Activated CD4-positive, alpha-beta T cell treated with anti-CD3 and anti-CD28 coated beads, Interleukin-2, amount 10 ng/mL, durations not matched to agents 7 days and 5 days (primary cell): ENCODE measurements at regions not wholly inside any gene's neighbourhood (a gene's known extent, or its start where the extent isn't known, plus 50 kb on each side); places are given as distances from the start of the nearest gene placed in this dataset.
A peak's percentile ranks its signal among the peaks of the same experiment; 100 is the strongest.

Experiments
- CTCF ChIA-PET: fragments of 350-600 bp; sonication (Branson Sonifier 250); formaldehyde crosslinking; loops from one replicate; lab custom pipeline; 2021; ENCODE audit warnings: antibody characterized with exemption; lab: Charles Lee
- POLR2A ChIA-PET: fragments of 350-600 bp; sonication (Branson Sonifier 250); formaldehyde crosslinking; loops from one replicate; lab custom pipeline; 2021; ENCODE audit warnings: antibody characterized with exemption; lab: Charles Lee
- DNase-seq: peaks from one replicate; pipeline ENCODE4 v3.0.0-alpha.2; 2020
- H3K27ac Mint-ChIP-seq: one replicate; pipeline ENCODE4 v1.8.0; 2021; ENCODE audit warnings: mild to moderate bottlenecking, moderate library complexity, mixed read lengths
- H3K27me3 Mint-ChIP-seq: one replicate; pipeline ENCODE4 v1.8.0; 2021; ENCODE audit warnings: mixed read lengths
- H3K36me3 Mint-ChIP-seq: one replicate; pipeline ENCODE4 v1.8.0; 2021; ENCODE audit warnings: low read depth, mixed read lengths
- H3K4me1 Mint-ChIP-seq: one replicate; pipeline ENCODE4 v1.8.0; 2021; ENCODE audit warnings: mixed read lengths
- H3K4me3 Mint-ChIP-seq: one replicate; pipeline ENCODE4 v1.8.0; 2021; ENCODE audit warnings: mild to moderate bottlenecking, moderate library complexity, mixed read lengths
- H3K9me3 Mint-ChIP-seq: one replicate; pipeline ENCODE4 v1.8.0; 2021; ENCODE audit warnings: mixed read lengths

- ChIA-PET POLR2A (no interaction called here), CTCF (no interaction called here)
- no peak overlapping the region for H3K4me3 Mint-ChIP-seq
- DNase-seq = no peak
- H3K9me3 Mint-ChIP-seq = no peaks in the 10 kb centered on the region
- H3K36me3 Mint-ChIP-seq = no peaks in the 10 kb centered on the region
- peaks cover 3% of the 10 kb centered on the region for H3K27me3 Mint-ChIP-seq
- H3K4me1 Mint-ChIP-seq = no peaks in the 10 kb centered on the region
- no peak overlapping the region for H3K27ac Mint-ChIP-seq
Measured at GRCh38 chr3:66142079-66142478, 78.7 kb upstream of the SLC25A26 start.

- ChIA-PET CTCF (no interaction called here), POLR2A (no interaction called here)
- Mint-ChIP-seq H3K27me3 (peaks cover 3% of the 10 kb centered on the region), H3K27ac (no peak overlapping the region), H3K4me3 (no peak overlapping the region), H3K36me3 (no peaks in the 10 kb centered on the region), H3K4me1 (no peaks in the 10 kb centered on the region), H3K9me3 (no peaks in the 10 kb centered on the region)
- DNase-seq = no peak
Measured at GRCh38 chr3:66140743-66141372, 79.9 kb upstream of the SLC25A26 start.

GRCh38 chr3:66140106-66140505, 80.7 kb upstream of the SLC25A26 start:
- Mint-ChIP-seq H3K4me1 (no peaks in the 10 kb centered on the region), H3K4me3 (no peak overlapping the region), H3K27me3 (peaks cover 3% of the 10 kb centered on the region), H3K27ac (no peak overlapping the region), H3K9me3 (no peaks in the 10 kb centered on the region), H3K36me3 (no peaks in the 10 kb centered on the region)
- POLR2A ChIA-PET = no interaction called here
- CTCF ChIA-PET = no interaction called here
- DNase-seq = no peak

DNA sequence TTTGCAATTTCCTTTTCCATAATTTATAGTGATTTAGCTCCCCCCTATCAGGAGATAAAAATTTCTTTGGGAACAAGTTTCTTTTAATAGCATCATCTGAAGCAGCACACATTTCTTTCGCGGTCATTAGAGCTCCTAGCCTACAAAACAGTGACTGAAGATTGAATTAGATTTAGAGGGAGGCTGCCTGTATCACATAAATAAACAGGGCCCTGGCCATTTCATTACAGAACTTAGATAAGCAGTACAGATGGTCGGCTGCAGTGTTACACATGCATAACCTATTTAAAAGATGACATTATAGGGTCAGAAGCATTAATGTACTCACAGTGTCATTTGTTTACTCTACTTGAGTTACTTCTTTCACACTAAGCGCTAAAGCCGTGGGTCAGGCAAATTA, 81.4 kb upstream of the SLC25A26 start:
- peaks cover 3% of the 10 kb centered on the region for H3K27me3 Mint-ChIP-seq
- H3K4me1 Mint-ChIP-seq = no peaks in the 10 kb centered on the region
- ChIA-PET POLR2A (no interaction called here), CTCF (no interaction called here)
- H3K27ac Mint-ChIP-seq = no peak overlapping the region
- H3K9me3 Mint-ChIP-seq = no peaks in the 10 kb centered on the region
- no peak overlapping the region for H3K4me3 Mint-ChIP-seq
- DNase-seq = no peak
- H3K36me3 Mint-ChIP-seq = no peaks in the 10 kb centered on the region

GRCh38 chr3:66138336-66139313, 82.2 kb upstream of the SLC25A26 start:
- Mint-ChIP-seq H3K27ac (no peak overlapping the region), H3K9me3 (no peaks in the 10 kb centered on the region), H3K4me1 (no peaks in the 10 kb centered on the region), H3K4me3 (no peak overlapping the region), H3K36me3 (no peaks in the 10 kb centered on the region), H3K27me3 (peaks cover 3% of the 10 kb centered on the region)
- ChIA-PET CTCF (no interaction called here), POLR2A (no interaction called here)
- DNase-seq = peak; percentile 6

- H3K27me3 Mint-ChIP-seq = peaks cover 3% of the 10 kb centered on the region
- H3K4me1 Mint-ChIP-seq = no peaks in the 10 kb centered on the region
- no peak overlapping the region for H3K27ac Mint-ChIP-seq
- H3K36me3 Mint-ChIP-seq = no peaks in the 10 kb centered on the region
- POLR2A ChIA-PET = no interaction called here
- no peak for DNase-seq
- H3K4me3 Mint-ChIP-seq = no peak overlapping the region
- H3K9me3 Mint-ChIP-seq = no peaks in the 10 kb centered on the region
- CTCF ChIA-PET = interaction anchor here (0.6 kb wide), 1 partner anchor 1917 kb away, joined by 3 read pairs; no protein-coding TSS in a partner anchor
Measured at GRCh38 chr3:66136597-66136996, 84.2 kb upstream of the SLC25A26 start.

GRCh38 chr3:66133853-66134445, 86.9 kb upstream of the SLC25A26 start:
- Mint-ChIP-seq H3K27ac (no peak overlapping the region), H3K36me3 (no peaks in the 10 kb centered on the region), H3K4me3 (no peak overlapping the region), H3K27me3 (no peaks in the 10 kb centered on the region), H3K4me1 (no peaks in the 10 kb centered on the region), H3K9me3 (no peaks in the 10 kb centered on the region)
- POLR2A ChIA-PET = no interaction called here
- no peak for DNase-seq
- CTCF ChIA-PET = no interaction called here

GRCh38 chr3:66133050-66133757, 87.6 kb upstream of the SLC25A26 start:
- Mint-ChIP-seq H3K9me3 (no peaks in the 10 kb centered on the region), H3K27me3 (no peaks in the 10 kb centered on the region), H3K36me3 (no peaks in the 10 kb centered on the region), H3K4me1 (no peaks in the 10 kb centered on the region), H3K4me3 (no peak overlapping the region), H3K27ac (no peak overlapping the region)
- POLR2A ChIA-PET = no interaction called here
- CTCF ChIA-PET = no interaction called here
- DNase-seq = no peak

- H3K9me3 Mint-ChIP-seq = no peaks in the 10 kb centered on the region
- DNase-seq = no peak
- no peaks in the 10 kb centered on the region for H3K27me3 Mint-ChIP-seq
- ChIA-PET CTCF (no interaction called here), POLR2A (no interaction called here)
- H3K36me3 Mint-ChIP-seq = no peaks in the 10 kb centered on the region
- H3K4me1 Mint-ChIP-seq = no peaks in the 10 kb centered on the region
- no peak overlapping the region for H3K27ac Mint-ChIP-seq
- H3K4me3 Mint-ChIP-seq = no peak overlapping the region
Measured at GRCh38 chr3:66128623-66129022, 89.9 kb upstream of the MAGI1 start.

GRCh38 chr3:66121318-66121717, 82.6 kb upstream of the MAGI1 start:
- Mint-ChIP-seq H3K9me3 (no peaks in the 10 kb centered on the region), H3K4me3 (no peak overlapping the region), H3K36me3 (no peaks in the 10 kb centered on the region), H3K4me1 (no peaks in the 10 kb centered on the region), H3K27ac (no peak overlapping the region), H3K27me3 (no peaks in the 10 kb centered on the region)
- CTCF ChIA-PET = no interaction called here
- POLR2A ChIA-PET = no interaction called here
- DNase-seq = no peak

DNA sequence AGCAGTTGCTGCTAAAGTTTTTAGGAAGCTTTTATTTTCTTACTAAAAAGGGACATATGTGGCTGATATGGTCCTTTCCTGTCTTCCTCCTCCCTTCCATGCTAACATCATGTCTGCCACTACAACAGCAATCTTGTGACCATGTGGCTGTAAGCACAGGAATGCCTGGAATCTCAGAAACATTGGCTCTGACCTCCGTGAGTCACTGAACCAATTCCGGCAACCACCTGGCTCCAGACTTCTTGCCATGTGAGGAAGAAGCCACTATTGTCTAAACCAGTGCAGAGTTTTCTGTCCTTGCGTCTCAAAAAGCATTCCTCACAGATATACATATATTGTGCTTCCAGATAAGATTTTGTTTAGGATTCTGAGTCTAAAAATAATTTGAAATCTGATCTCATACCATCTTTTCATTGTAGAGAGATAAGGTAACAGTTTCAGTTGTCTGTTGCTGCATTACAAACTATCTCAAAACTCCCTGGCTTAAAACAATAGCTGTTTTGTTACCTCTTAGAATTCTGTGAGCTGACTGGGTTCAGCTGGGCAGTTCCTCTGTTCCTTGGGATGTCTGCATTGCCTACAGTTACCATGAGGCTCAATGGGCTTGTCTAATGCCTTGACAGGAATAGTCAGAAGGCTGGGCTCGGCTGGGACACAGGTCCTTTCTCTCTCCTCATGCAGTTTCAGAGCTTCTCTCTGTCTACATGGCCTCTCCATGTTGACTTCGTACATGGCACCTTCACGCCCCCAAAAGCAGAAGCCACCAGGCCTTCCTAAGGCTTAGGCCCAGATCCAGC, 77.3 kb upstream of the MAGI1 start:
- Mint-ChIP-seq H3K9me3 (no peaks in the 10 kb centered on the region), H3K4me3 (no peak overlapping the region), H3K27ac (no peak overlapping the region), H3K27me3 (no peaks in the 10 kb centered on the region), H3K36me3 (no peaks in the 10 kb centered on the region), H3K4me1 (no peaks in the 10 kb centered on the region)
- CTCF ChIA-PET = no interaction called here
- POLR2A ChIA-PET = no interaction called here
- no peak for DNase-seq

DNA sequence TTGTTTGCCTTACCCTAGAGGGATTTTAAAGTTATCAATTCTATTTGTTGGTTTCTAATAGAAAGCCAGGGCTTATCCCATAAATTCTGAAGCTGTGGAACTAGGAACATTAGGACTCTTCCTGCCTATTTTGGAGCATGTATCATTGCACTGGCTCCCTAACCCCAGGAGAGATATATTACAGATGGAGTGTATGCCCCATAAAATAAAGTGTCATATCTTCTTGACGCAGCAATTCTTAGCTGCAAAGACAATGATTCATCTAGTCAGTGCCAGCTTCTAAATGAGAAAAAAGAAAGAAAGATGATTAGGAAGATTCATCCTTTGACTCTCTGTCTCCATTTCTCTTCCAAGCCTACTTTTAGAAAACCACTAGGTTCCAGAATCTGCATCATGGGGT, 74.8 kb upstream of the MAGI1 start:
- H3K27ac Mint-ChIP-seq = no peak overlapping the region
- no peaks in the 10 kb centered on the region for H3K4me1 Mint-ChIP-seq
- peaks cover 2% of the 10 kb centered on the region for H3K27me3 Mint-ChIP-seq
- DNase-seq = no peak
- CTCF ChIA-PET = interaction anchor here (0.6 kb wide), 1 partner anchor 106 kb away, joined by 3 read pairs; no protein-coding TSS in a partner anchor
- no peaks in the 10 kb centered on the region for H3K9me3 Mint-ChIP-seq
- H3K4me3 Mint-ChIP-seq = no peak overlapping the region
- POLR2A ChIA-PET = no interaction called here
- no peaks in the 10 kb centered on the region for H3K36me3 Mint-ChIP-seq
